HPDE6-E6E7 (cell line): ENCODE measurements at regions not wholly inside any gene's neighbourhood (a gene's known extent, or its start where the extent isn't known, plus 50 kb on each side); places are given as distances from the start of the nearest gene placed in this dataset.

Source experiments
- DNase-seq: peaks from one replicate; pipeline ENCODE4 v3.0.0; 2011; ENCODE audit warnings: missing footprints; ENCODE audit errors: extremely low spot score

- no peak for DNase-seq
Observed at GRCh38 chr5:3393920-3394597, 201.6 kb upstream of the IRX1 start.

- no peak for DNase-seq
Observed at GRCh38 chr5:3393122-3393919, 202.3 kb upstream of the IRX1 start.

- peak; percentile 5 for DNase-seq
Observed at GRCh38 chr5:3392306-3392939, 203.2 kb upstream of the IRX1 start.

- no peak for DNase-seq
Observed at GRCh38 chr5:3391210-3391609, 204.4 kb upstream of the IRX1 start.

GRCh38 chr5:3389471-3390026 is 206.1 kb upstream of the IRX1 start:
- no peak for DNase-seq

GRCh38 chr5:3386637-3387036 is 209.0 kb upstream of the IRX1 start:
- no peak for DNase-seq

- DNase-seq: no peak
Observed at GRCh38 chr5:3385991-3386519, 209.6 kb upstream of the IRX1 start.

GRCh38 chr5:3384531-3384930 is 211.1 kb upstream of the IRX1 start:
- no peak for DNase-seq

GRCh38 chr5:3382782-3383181 is 212.8 kb upstream of the IRX1 start:
- DNase-seq: no peak

- no peak for DNase-seq
Observed at GRCh38 chr5:3382151-3382550, 213.5 kb upstream of the IRX1 start.

- DNase-seq: no peak
Observed at GRCh38 chr5:3381206-3381825, 214.3 kb upstream of the IRX1 start.

- no peak for DNase-seq
Observed at GRCh38 chr5:3380689-3381088, 214.9 kb upstream of the IRX1 start.

GRCh38 chr5:3377831-3378230 is 217.8 kb upstream of the IRX1 start:
- DNase-seq: no peak

GRCh38 chr5:3377176-3377575 is 218.5 kb upstream of the IRX1 start:
- DNase-seq: no peak

GRCh38 chr5:3376611-3377010 is 219.0 kb upstream of the IRX1 start:
- DNase-seq: no peak

GRCh38 chr5:3375586-3376311 is 219.9 kb upstream of the IRX1 start:
- DNase-seq: no peak

- DNase-seq: no peak
Observed at GRCh38 chr5:3373391-3373790, 222.2 kb upstream of the IRX1 start.

- no peak for DNase-seq
Observed at GRCh38 chr5:3372289-3372688, 223.3 kb upstream of the IRX1 start.

- no peak for DNase-seq
Observed at GRCh38 chr5:3365501-3366215, 230.0 kb upstream of the IRX1 start.

- DNase-seq: no peak
Observed at GRCh38 chr5:3364941-3365340, 230.7 kb upstream of the IRX1 start.

- DNase-seq: no peak
Observed at GRCh38 chr5:3364433-3364832, 231.2 kb upstream of the IRX1 start.
